HG03460 (cell line): ENCODE measurements at regions not wholly inside any gene's neighbourhood (a gene's known extent, or its start where the extent isn't known, plus 50 kb on each side); places are given as distances from the start of the nearest gene placed in this dataset.

Experiments
- ATAC-seq: cut with Tn5 transposase; IDR thresholded peaks from one replicate; pipeline ENCODE4 v1.9.1; 2021; ENCODE audit not compliant: unreplicated experiment

- no peak for ATAC-seq
Measured at GRCh38 chr9:20054734-20055133, 265.9 kb upstream of the SLC24A2 start.

GRCh38 chr9:20048985-20049384, 260.1 kb upstream of the SLC24A2 start:
- ATAC-seq: no peak

GRCh38 chr9:20048437-20048836, 259.6 kb upstream of the SLC24A2 start:
- no peak for ATAC-seq

GRCh38 chr9:20044686-20045085, 255.8 kb upstream of the SLC24A2 start:
- no peak for ATAC-seq

- ATAC-seq: peak; percentile 43
Measured at GRCh38 chr9:20043461-20043860, 254.6 kb upstream of the SLC24A2 start.

- peak; percentile 68 for ATAC-seq
Measured at GRCh38 chr9:20043035-20043434, 254.2 kb upstream of the SLC24A2 start.

GRCh38 chr9:20042128-20042711, 253.4 kb upstream of the SLC24A2 start:
- no peak for ATAC-seq

GRCh38 chr9:20041697-20042081, 252.9 kb upstream of the SLC24A2 start:
- ATAC-seq: no peak

- ATAC-seq: no peak
Measured at GRCh38 chr9:20040991-20041696, 252.3 kb upstream of the SLC24A2 start.

GRCh38 chr9:20037699-20038098, 248.9 kb upstream of the SLC24A2 start:
- ATAC-seq: no peak

- no peak for ATAC-seq
Measured at GRCh38 chr9:20033511-20033910, 244.7 kb upstream of the SLC24A2 start.

GRCh38 chr9:20032413-20033006, 243.7 kb upstream of the SLC24A2 start:
- no peak for ATAC-seq

GRCh38 chr9:20031836-20032235, 243.0 kb upstream of the SLC24A2 start:
- no peak for ATAC-seq

GRCh38 chr9:20030671-20031070, 241.8 kb upstream of the SLC24A2 start:
- ATAC-seq: no peak

- no peak for ATAC-seq
Measured at GRCh38 chr9:20030221-20030620, 241.4 kb upstream of the SLC24A2 start.

- ATAC-seq: no peak
Measured at GRCh38 chr9:20028849-20029231, 240.0 kb upstream of the SLC24A2 start.

GRCh38 chr9:20028192-20028848, 239.5 kb upstream of the SLC24A2 start:
- ATAC-seq: no peak

- no peak for ATAC-seq
Measured at GRCh38 chr9:20023961-20024571, 235.2 kb upstream of the SLC24A2 start.

GRCh38 chr9:20023210-20023905, 234.5 kb upstream of the SLC24A2 start:
- no peak for ATAC-seq

- no peak for ATAC-seq
Measured at GRCh38 chr9:20022410-20022809, 233.6 kb upstream of the SLC24A2 start.

- no peak for ATAC-seq
Measured at GRCh38 chr9:20016611-20017010, 227.8 kb upstream of the SLC24A2 start.
